ENCODE measurements at regions not wholly inside any gene's neighbourhood (a gene's known extent, or its start where the extent isn't known, plus 50 kb on each side); places are given as distances from the start of the nearest gene placed in this dataset.

DNA sequence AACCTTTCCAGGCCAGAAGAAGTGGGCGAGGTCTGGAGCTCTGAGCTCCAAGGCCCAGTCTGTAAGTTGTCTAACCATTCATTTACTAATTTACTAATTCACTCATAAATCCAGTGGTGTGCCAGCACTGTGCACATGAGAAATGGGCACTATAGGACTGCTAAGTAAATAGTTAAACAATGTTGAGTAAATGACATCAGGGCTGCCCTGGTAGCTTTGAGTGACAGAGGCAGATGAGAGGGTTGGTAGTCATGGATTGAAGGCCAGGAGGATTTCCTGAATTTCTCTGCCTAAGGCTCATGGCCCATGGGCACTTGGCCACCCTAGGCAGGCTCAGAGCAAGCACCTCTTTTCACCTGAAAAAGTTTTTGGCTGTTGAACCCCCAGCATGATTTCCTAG, 216.9 kb upstream of the RXFP2 start:
- DNase-seq (ENCODE audit: low spot score): no peak
- no peak overlapping the region for H3K4me3 ChIP-seq
- TF ChIP-seq, protein P1, sequence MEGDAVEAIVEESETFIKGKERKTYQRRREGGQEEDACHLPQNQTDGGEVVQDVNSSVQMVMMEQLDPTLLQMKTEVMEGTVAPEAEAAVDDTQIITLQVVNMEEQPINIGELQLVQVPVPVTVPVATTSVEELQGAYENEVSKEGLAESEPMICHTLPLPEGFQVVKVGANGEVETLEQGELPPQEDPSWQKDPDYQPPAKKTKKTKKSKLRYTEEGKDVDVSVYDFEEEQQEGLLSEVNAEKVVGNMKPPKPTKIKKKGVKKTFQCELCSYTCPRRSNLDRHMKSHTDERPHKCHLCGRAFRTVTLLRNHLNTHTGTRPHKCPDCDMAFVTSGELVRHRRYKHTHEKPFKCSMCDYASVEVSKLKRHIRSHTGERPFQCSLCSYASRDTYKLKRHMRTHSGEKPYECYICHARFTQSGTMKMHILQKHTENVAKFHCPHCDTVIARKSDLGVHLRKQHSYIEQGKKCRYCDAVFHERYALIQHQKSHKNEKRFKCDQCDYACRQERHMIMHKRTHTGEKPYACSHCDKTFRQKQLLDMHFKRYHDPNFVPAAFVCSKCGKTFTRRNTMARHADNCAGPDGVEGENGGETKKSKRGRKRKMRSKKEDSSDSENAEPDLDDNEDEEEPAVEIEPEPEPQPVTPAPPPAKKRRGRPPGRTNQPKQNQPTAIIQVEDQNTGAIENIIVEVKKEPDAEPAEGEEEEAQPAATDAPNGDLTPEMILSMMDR (IDR thresholded peaks at IDR 0.05): no peak
- no peak overlapping the region for H3K27ac ChIP-seq

DNA sequence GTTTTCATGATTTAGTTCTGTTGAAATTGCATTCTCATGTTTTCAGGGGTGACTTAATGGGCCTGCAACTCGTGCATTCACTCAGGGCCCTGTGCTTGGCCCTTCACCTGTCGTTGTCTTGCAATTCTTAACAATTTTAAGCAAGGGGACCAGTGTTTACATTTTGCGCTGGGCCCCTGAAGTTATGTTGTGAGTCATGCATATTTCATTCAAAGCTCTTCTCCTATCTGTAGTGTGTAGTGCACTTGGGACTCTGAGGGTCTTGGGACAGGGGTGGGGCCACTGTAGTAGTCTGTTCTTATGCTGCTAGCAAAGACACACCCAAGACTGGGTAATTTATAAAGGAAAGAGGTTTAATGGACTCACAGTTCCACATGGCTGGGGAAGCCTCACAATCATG, 211.2 kb upstream of the RXFP2 start:
- TF ChIP-seq, protein P1 (IDR thresholded peaks at IDR 0.05): no peak

DNA sequence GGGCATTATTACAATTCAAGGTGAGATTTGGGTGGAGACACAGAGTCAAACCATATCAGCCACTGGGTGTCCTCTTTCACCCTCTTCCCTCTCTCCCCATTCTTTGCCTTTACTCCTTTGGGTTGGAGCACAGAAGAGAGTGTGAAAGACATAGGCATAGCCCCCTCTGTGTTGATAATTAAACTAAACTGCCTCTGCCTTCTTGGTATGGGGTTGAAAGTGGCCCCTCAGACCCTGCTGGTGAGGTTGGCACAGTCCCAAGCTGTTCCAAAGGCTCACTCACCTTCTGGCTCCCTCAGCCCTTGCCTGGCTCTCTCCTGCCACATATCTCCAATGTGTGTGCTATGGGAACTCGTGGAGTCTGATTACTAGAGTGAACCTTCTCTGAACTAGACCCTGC, 210.6 kb upstream of the RXFP2 start:
- TF ChIP-seq, protein P1 (IDR thresholded peaks at IDR 0.05): no peak
- DNase-seq (ENCODE audit: low spot score): no peak
- Histone ChIP-seq H3K27ac (no peak overlapping the region), H3K4me3 (no peak overlapping the region)

More for the DNA sequence above, 211.2 kb upstream of the RXFP2 start:
- DNase-seq (ENCODE audit: low spot score): no peak
- Histone ChIP-seq H3K4me3 (no peak overlapping the region), H3K27ac (no peak overlapping the region)

DNA sequence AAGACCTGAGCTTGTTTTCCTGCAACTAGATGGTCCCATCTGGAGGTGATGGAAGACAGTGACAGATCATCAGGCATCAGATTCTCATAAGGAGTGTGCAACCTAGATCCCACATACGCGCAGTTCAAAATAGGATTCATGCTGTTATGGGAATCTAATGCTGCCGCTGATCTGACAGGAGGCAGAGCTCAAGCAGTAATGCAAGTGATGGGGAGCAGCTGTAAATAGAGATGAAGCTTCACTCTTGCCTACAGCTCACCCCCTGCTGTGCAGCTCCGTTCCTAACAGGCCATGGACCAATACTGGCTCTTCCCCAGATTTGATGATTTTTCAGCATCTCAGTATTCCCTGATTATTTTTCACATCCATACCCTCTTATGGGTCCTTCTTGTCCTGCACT, 208.4 kb upstream of the RXFP2 start:
- DNase-seq (ENCODE audit: low spot score): no peak
- TF ChIP-seq, protein P1 (IDR thresholded peaks at IDR 0.05): no peak
- Histone ChIP-seq H3K4me3 (no peak overlapping the region), H3K27ac (no peak overlapping the region)

DNA sequence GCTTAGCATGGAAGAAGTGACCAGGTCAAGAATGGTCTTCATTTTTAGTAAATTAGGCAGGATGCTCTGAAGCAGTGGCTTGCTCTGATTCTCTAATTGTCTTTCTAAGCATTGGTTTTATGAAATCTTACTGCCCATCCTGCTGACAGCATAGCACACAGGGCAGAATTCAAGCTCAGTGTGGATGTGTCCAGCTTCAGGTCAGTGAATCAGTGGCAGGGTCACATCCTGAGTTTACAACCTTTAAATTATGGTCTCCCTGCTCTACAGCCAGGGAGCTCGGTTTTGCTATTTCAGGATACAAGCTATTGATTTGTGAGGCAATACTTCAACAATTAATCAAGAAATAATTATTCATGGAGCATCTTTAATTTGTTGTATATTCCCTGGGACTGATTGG, 202.3 kb upstream of the RXFP2 start:
- DNase-seq (ENCODE audit: low spot score): no peak
- Histone ChIP-seq H3K27ac (no peak overlapping the region), H3K4me3 (no peak overlapping the region)
- TF ChIP-seq, protein P1 (IDR thresholded peaks at IDR 0.05): no peak

DNA sequence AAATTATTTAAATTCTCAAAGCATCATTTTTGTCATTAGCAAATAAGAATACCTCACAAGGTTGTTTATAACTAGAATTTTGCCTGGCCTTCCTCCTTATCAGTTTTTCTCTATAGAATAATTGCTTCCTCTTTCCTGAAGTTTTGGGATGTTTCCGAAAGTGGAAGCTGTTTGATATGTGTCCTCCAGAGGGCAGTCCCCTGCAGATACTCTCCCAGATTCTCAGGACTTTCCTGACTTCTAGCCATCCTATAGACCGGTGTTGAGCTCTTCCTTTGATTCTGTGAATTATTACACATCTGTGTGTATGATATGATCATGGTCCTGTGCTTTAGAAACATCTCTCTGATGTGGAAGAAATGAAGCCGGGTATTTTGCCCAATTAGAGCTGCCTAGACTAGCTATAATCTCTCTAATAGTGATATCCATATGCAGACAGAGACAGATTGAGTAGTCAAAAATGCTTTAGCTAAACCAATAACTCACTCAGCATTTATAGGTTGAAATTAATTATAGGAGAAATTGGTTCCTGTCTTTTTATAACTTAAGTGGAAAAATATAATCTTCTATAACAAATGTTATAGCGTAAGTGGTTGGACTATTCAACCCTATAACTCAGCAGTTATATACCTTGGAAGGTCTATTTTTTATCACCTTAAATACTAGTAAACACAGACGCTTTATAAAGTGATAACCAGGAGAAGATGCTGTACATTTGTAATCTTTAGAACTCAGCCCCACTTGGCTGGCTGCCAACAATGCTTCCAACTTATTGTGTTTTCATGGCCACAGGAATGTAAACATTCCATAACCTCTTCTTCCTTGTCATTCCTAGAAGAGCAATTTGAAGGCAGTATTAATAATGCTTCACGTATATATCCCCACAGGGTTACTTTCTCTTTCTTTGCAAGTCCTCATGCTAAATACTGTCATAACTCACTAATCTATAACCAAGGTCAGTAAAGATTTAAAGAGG, 201.0 kb upstream of the RXFP2 start:
- no peak overlapping the region for H3K4me3 ChIP-seq
- H3K27ac ChIP-seq: no peak overlapping the region
- DNase-seq (ENCODE audit: low spot score): no peak
- TF ChIP-seq, protein P1 (IDR thresholded peaks at IDR 0.05): no peak

DNA sequence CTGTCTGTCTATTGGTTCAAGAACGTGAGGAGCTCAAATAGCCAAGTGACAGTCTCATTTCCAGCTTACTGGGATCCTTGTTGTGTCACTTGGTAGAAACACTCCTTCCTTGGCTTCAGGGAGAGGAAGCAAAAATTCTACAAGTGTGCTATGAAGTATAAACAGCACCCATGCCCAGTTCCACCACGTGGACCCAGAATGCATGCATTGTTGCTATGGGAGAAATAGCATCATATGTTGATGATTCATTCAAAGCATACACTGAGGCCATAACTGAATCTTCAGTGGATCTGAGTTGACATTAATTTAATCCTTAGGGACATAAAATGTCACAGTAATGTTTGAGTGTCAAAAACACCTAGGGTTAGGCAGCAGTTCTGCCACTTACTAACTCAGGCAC, 199.0 kb upstream of the RXFP2 start:
- Histone ChIP-seq H3K27ac (no peak overlapping the region), H3K4me3 (no peak overlapping the region)
- no peak for DNase-seq (ENCODE audit: low spot score)
- TF ChIP-seq, protein P1 (IDR thresholded peaks at IDR 0.05): no peak
